Heart left ventricle (tissue), 13 donors: ENCODE measurements at regions not wholly inside any gene's neighbourhood (a gene's known extent, or its start where the extent isn't known, plus 50 kb on each side); places are given as distances from the start of the nearest gene placed in this dataset.
"Not testable (repeated sequence)": the region's sequence is repeated elsewhere in the genome, so short reads cannot be mapped to it uniquely, and the experiment has no call there.

Experiments used
- POLR2A ChIP-seq, 2 donors: fragments of 450-650 bp; IDR thresholded peaks; one replicate each; pipeline ENCODE4 v1.6.1; 2017; ENCODE audit warnings: antibody characterized with exemption in 2 of 2, mild to moderate bottlenecking in 2 of 2, moderate library complexity in 2 of 2
- TF ChIP-seq, protein P1 (sequence below), 12 donors: fragments of 200-600 bp; sonication (generic) in 4 of 12; IDR thresholded peaks; one replicate each; pipeline versions ENCODE4 v1.5.0 to v1.8.0; 2018 to 2022; ENCODE audit warnings: antibody characterized with exemption in 12 of 12, mild to moderate bottlenecking in 5 of 12
- donor health status: ischemic (EF 13 %, LVEDD 7.1; RV severe dilation, severe dysfunction).
- donor health status: DM: no; HTN: yes; CAD: no.
- donor health status: DM: no; HTN: no; CAD: no.
- donor health status: ischemic (EF 25% LVEDD 6.9; RV normal size, moderate dysfunction).
- donor health status: ischemic (EF 25% LVEDD 5.7; RV mildly dilated, moderate dysfunction).
- donor health status: ischemic (EF 35%, LVEDD 5.7; RV mildly dilated, moderate dysfunction).
- donor health status: nonischemic (EF 11% LVEDD 7.7; RV severe dilation, severe dysfunction).
- donor health status: DM: yes; HTN: yes; CAD: no.
- donor health status: PGD.
- donor health status: ischemic (EF 29% LVEDD 5.4; RV normal size, mild dysfunction).
- donor health status: nonischemic (EF 23%, LVEDD 6.1; RV moderate dilation, normal function).

DNA sequence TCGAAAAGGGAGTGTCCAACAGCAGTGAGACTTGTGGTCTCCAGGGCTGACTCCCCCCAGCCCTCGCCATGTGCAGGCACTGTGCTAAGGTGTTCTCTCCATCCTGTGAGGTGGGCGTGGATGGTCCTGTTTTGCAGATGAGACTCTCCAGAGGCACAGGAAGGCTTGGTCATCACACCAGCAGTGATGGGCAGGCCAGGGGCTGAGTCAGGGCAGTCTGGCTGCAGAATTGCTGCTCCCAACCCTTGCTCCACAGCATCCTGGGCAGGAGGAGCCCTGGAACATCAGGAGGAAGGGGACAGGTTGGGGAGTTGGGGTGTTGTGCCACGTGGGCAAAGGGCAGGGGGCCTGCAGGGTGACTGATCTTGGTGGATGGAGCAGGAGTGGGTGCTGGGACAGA lies 69.3 kb upstream of the TUBA3E start:
- TF ChIP-seq, protein P1, sequence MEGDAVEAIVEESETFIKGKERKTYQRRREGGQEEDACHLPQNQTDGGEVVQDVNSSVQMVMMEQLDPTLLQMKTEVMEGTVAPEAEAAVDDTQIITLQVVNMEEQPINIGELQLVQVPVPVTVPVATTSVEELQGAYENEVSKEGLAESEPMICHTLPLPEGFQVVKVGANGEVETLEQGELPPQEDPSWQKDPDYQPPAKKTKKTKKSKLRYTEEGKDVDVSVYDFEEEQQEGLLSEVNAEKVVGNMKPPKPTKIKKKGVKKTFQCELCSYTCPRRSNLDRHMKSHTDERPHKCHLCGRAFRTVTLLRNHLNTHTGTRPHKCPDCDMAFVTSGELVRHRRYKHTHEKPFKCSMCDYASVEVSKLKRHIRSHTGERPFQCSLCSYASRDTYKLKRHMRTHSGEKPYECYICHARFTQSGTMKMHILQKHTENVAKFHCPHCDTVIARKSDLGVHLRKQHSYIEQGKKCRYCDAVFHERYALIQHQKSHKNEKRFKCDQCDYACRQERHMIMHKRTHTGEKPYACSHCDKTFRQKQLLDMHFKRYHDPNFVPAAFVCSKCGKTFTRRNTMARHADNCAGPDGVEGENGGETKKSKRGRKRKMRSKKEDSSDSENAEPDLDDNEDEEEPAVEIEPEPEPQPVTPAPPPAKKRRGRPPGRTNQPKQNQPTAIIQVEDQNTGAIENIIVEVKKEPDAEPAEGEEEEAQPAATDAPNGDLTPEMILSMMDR (IDR thresholded peaks at IDR 0.05): not testable (repeated sequence)
- not testable (repeated sequence) for TF ChIP-seq POLR2A (IDR thresholded peaks at IDR 0.05)
